ENCODE measurements at regions not wholly inside any gene's neighbourhood (a gene's known extent, or its start where the extent isn't known, plus 50 kb on each side); places are given as distances from the start of the nearest gene placed in this dataset.
"Not testable (repeated sequence)": the region's sequence is repeated elsewhere in the genome, so short reads cannot be mapped to it uniquely, and the experiment has no call there.

DNA sequence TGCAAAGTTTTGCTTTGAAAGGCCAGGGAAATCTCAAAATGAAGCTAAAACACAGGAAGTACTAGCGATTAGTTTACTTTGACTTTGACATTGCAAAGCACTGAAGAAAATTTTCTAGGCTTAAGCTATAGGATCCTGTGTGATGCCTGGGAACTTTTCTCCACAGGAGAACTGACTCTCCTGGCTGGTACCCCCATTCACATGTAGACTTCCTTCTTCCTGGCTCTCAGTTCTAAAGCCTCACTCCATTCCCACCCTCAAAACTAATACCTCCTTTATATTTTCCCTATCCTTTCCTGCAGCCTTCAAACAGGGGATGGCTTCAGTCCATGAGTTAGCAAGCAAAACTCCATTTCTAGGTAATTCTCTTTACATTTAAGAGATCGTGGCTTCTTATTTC, 189.5 kb downstream of the SLITRK1 start:
- H3K4me3 ChIP-seq (ENCODE audit: low read depth in 1 of 5, low read length in 5 of 5): no peak overlapping the region
- H3K27me3 ChIP-seq (ENCODE audit: control insufficient read depth in 5 of 5, insufficient read depth in 4 of 5, low read length in 5 of 5): no peaks in the 10 kb centered on the region
- no peak overlapping the region for H3K27ac ChIP-seq (ENCODE audit: low read depth, low read length)
- H3K4me1 ChIP-seq (ENCODE audit: control insufficient read depth in 5 of 5, insufficient read depth in 5 of 5, low read length in 5 of 5): no peaks in the 10 kb centered on the region
- H3K9ac ChIP-seq (ENCODE audit: low read length in 5 of 5): no peak overlapping the region
- no peaks in the 10 kb centered on the region for H3K9me3 ChIP-seq (ENCODE audit: control insufficient read depth in 5 of 5, low read length in 5 of 5)
- H3K36me3 ChIP-seq (ENCODE audit: control insufficient read depth in 5 of 5, insufficient read depth in 5 of 5, low read length in 5 of 5): no peaks in the 10 kb centered on the region

DNA sequence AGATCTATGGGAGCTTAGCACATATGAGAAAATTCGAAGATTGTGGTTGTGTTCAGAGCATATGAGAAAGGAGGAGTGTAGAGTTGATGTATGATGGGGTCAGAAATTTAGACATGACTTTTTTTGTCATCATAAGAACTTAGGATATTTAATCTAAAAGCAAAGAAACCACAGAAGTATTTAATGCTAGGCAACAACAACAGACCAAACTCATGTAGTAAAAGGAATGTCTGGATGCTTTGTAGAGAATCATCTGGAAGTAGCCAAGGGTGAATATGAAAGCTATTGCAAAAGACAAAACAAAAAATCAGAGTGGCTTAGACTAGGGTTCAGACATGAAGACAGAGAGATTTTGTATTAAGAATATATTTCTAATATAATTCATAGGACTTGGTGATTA, 190.3 kb downstream of the SLITRK1 start:
- no peak overlapping the region for H3K27ac ChIP-seq (ENCODE audit: low read depth, low read length)
- no peak overlapping the region for H3K9ac ChIP-seq (ENCODE audit: low read length in 5 of 5)
- H3K36me3 ChIP-seq (ENCODE audit: control insufficient read depth in 5 of 5, insufficient read depth in 5 of 5, low read length in 5 of 5): no peaks in the 10 kb centered on the region
- H3K9me3 ChIP-seq (ENCODE audit: control insufficient read depth in 5 of 5, low read length in 5 of 5): no peaks in the 10 kb centered on the region
- H3K27me3 ChIP-seq (ENCODE audit: control insufficient read depth in 5 of 5, insufficient read depth in 4 of 5, low read length in 5 of 5): no peaks in the 10 kb centered on the region
- no peaks in the 10 kb centered on the region for H3K4me1 ChIP-seq (ENCODE audit: control insufficient read depth in 5 of 5, insufficient read depth in 5 of 5, low read length in 5 of 5)
- no peak overlapping the region for H3K4me3 ChIP-seq (ENCODE audit: low read depth in 1 of 5, low read length in 5 of 5)

- Histone ChIP-seq H3K9ac (ENCODE audit: low read length in 5 of 5) (no peak overlapping the region), H3K27ac (ENCODE audit: low read depth, low read length) (no peak overlapping the region), H3K9me3 (ENCODE audit: control insufficient read depth in 5 of 5, low read length in 5 of 5) (no peaks in the 10 kb centered on the region), H3K36me3 (ENCODE audit: control insufficient read depth in 5 of 5, insufficient read depth in 5 of 5, low read length in 5 of 5) (no peaks in the 10 kb centered on the region), H3K27me3 (ENCODE audit: control insufficient read depth in 5 of 5, insufficient read depth in 4 of 5, low read length in 5 of 5) (no peaks in the 10 kb centered on the region), H3K4me1 (ENCODE audit: control insufficient read depth in 5 of 5, insufficient read depth in 5 of 5, low read length in 5 of 5) (no peaks in the 10 kb centered on the region), H3K4me3 (ENCODE audit: low read depth in 1 of 5, low read length in 5 of 5) (no peak overlapping the region)
Observed at GRCh38 chr13:83681547-83681946, 200.7 kb downstream of the SLITRK1 start.

DNA sequence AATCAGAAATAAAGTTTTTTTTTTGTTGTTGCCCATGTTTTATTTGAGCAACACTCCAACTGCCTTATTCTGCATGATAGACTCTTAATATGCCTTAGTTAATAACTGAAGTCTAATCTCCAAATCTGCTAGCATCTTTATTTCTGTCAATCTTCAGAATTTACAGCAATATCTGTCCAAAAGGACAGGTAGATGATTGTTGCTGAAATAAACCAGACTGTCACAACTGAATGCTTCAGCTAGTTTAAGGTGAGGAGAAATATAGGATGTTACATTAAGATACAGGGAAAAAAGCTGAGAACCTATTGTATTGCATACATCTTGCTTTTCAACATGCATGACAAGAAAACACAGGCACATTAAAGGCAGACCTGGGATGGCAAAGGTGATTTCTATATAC, 204.3 kb downstream of the SLITRK1 start:
- Histone ChIP-seq H3K27me3 (ENCODE audit: control insufficient read depth in 5 of 5, insufficient read depth in 4 of 5, low read length in 5 of 5) (no peaks in the 10 kb centered on the region), H3K4me1 (ENCODE audit: control insufficient read depth in 5 of 5, insufficient read depth in 5 of 5, low read length in 5 of 5) (no peaks in the 10 kb centered on the region), H3K9me3 (ENCODE audit: control insufficient read depth in 5 of 5, low read length in 5 of 5) (peaks cover 0 to 2% (median 0%) of the 10 kb centered on the region in 5 donors), H3K4me3 (ENCODE audit: low read depth in 1 of 5, low read length in 5 of 5) (no peak overlapping the region), H3K36me3 (ENCODE audit: control insufficient read depth in 5 of 5, insufficient read depth in 5 of 5, low read length in 5 of 5) (no peaks in the 10 kb centered on the region), H3K9ac (ENCODE audit: low read length in 5 of 5) (no peak overlapping the region), H3K27ac (ENCODE audit: low read depth, low read length) (no peak overlapping the region)

GRCh38 chr13:83672612-83673011, 209.7 kb downstream of the SLITRK1 start:
- no peak overlapping the region for H3K27ac ChIP-seq (ENCODE audit: low read depth, low read length)
- H3K4me3 ChIP-seq (ENCODE audit: low read depth in 1 of 5, low read length in 5 of 5): no peak overlapping the region
- no peaks in the 10 kb centered on the region for H3K36me3 ChIP-seq (ENCODE audit: control insufficient read depth in 5 of 5, insufficient read depth in 5 of 5, low read length in 5 of 5)
- H3K27me3 ChIP-seq (ENCODE audit: control insufficient read depth in 5 of 5, insufficient read depth in 4 of 5, low read length in 5 of 5): no peaks in the 10 kb centered on the region
- H3K9ac ChIP-seq (ENCODE audit: low read length in 5 of 5): no peak overlapping the region
- H3K4me1 ChIP-seq (ENCODE audit: control insufficient read depth in 5 of 5, insufficient read depth in 5 of 5, low read length in 5 of 5): no peaks in the 10 kb centered on the region
- H3K9me3 ChIP-seq (ENCODE audit: control insufficient read depth in 5 of 5, low read length in 5 of 5): peaks cover 0 to 4% (median 0%) of the 10 kb centered on the region in 5 donors

GRCh38 chr13:83667606-83668005, 214.7 kb downstream of the SLITRK1 start:
- no peak overlapping the region for H3K9ac ChIP-seq (ENCODE audit: low read length in 5 of 5)
- H3K36me3 ChIP-seq (ENCODE audit: control insufficient read depth in 5 of 5, insufficient read depth in 5 of 5, low read length in 5 of 5): no peaks in the 10 kb centered on the region
- no peaks in the 10 kb centered on the region for H3K27me3 ChIP-seq (ENCODE audit: control insufficient read depth in 5 of 5, insufficient read depth in 4 of 5, low read length in 5 of 5)
- peaks cover 0 to 3% (median 0%) of the 10 kb centered on the region in 5 donors for H3K9me3 ChIP-seq (ENCODE audit: control insufficient read depth in 5 of 5, low read length in 5 of 5)
- H3K4me3 ChIP-seq (ENCODE audit: low read depth in 1 of 5, low read length in 5 of 5): no peak overlapping the region
- no peaks in the 10 kb centered on the region for H3K4me1 ChIP-seq (ENCODE audit: control insufficient read depth in 5 of 5, insufficient read depth in 5 of 5, low read length in 5 of 5)
- no peak overlapping the region for H3K27ac ChIP-seq (ENCODE audit: low read depth, low read length)

DNA sequence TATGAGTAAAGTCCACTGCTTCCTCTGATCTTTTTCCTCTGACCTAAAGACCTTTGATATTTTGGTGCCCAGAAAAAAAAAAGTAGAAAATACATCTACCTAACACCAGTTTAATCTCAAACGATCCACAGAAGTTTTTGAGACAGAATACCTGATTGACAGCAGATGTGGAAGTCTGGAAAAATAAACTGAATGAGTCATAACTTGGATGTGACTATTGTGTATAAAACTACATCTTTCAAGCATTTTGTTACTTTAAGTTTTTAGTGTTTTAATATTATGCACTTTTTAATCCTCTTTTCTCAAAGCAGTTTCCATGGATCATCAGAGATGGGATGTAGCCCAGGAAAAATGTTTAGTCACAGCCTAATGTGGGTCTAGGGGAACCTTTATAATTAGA, 216.1 kb downstream of the SLITRK1 start:
- Histone ChIP-seq H3K36me3 (ENCODE audit: control insufficient read depth in 5 of 5, insufficient read depth in 5 of 5, low read length in 5 of 5) (no peaks in the 10 kb centered on the region), H3K4me3 (ENCODE audit: low read depth in 1 of 5, low read length in 5 of 5) (no peak overlapping the region), H3K27me3 (ENCODE audit: control insufficient read depth in 5 of 5, insufficient read depth in 4 of 5, low read length in 5 of 5) (no peaks in the 10 kb centered on the region), H3K27ac (ENCODE audit: low read depth, low read length) (no peak overlapping the region), H3K9ac (ENCODE audit: low read length in 5 of 5) (no peak overlapping the region), H3K4me1 (ENCODE audit: control insufficient read depth in 5 of 5, insufficient read depth in 5 of 5, low read length in 5 of 5) (no peaks in the 10 kb centered on the region), H3K9me3 (ENCODE audit: control insufficient read depth in 5 of 5, low read length in 5 of 5) (peaks cover 0 to 3% (median 0%) of the 10 kb centered on the region in 5 donors)

DNA sequence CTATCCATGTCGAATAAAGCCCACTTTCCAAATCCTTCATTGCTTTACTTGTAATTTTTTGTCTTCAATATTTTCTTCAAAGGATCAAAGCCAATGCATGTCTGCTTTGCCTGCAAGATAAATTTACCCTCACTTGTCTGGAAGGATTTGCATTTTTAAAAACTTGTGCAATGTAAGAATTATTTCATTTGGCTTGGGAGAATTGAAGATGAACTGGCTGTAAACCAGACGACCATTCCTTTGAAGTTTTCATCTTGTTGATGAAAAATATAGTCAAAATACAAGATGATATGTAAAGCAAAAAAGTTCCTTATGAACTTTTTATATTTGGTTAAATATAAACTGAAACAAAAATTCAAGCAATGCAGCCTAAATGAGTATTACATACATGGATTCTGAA, 225.0 kb downstream of the SLITRK1 start:
- no peak overlapping the region for H3K27ac ChIP-seq (ENCODE audit: low read depth, low read length)
- no peak overlapping the region for H3K4me3 ChIP-seq (ENCODE audit: low read depth in 1 of 5, low read length in 5 of 5)
- peaks cover 0 to 4% (median 0%) of the 10 kb centered on the region in 5 donors for H3K9me3 ChIP-seq (ENCODE audit: control insufficient read depth in 5 of 5, low read length in 5 of 5)
- H3K4me1 ChIP-seq (ENCODE audit: control insufficient read depth in 5 of 5, insufficient read depth in 5 of 5, low read length in 5 of 5): peaks cover 0 to 4% (median 0%) of the 10 kb centered on the region in 5 donors
- H3K9ac ChIP-seq (ENCODE audit: low read length in 5 of 5): no peak overlapping the region
- H3K27me3 ChIP-seq (ENCODE audit: control insufficient read depth in 5 of 5, insufficient read depth in 4 of 5, low read length in 5 of 5): no peaks in the 10 kb centered on the region
- no peaks in the 10 kb centered on the region for H3K36me3 ChIP-seq (ENCODE audit: control insufficient read depth in 5 of 5, insufficient read depth in 5 of 5, low read length in 5 of 5)

DNA sequence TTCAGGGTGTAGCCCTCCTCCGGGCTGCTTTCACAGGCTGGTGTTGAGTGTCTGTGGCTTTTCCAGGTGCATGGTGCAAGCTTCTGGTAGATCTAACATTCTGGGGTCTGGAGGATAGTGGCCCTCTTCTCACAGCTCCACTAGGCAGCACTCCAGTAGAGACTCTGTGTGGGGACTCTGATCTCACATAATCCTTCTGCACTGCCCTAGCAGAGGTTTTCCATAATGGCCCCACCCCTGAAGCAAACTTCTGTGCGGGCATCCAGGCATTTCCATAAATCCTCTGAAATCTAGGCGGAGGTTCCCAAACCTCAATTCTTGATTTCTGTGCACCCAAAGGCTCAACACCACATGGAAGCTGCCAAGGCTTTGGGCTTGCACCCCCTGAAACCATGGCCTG, 239.7 kb downstream of the SLITRK1 start:
- not testable (repeated sequence) for H3K27ac ChIP-seq (ENCODE audit: low read depth, low read length); H3K4me1 ChIP-seq (ENCODE audit: control insufficient read depth in 5 of 5, insufficient read depth in 5 of 5, low read length in 5 of 5); H3K9ac ChIP-seq (ENCODE audit: low read length in 5 of 5); H3K27me3 ChIP-seq (ENCODE audit: control insufficient read depth in 5 of 5, insufficient read depth in 4 of 5, low read length in 5 of 5); H3K4me3 ChIP-seq (ENCODE audit: low read depth in 1 of 5, low read length in 5 of 5); H3K36me3 ChIP-seq (ENCODE audit: control insufficient read depth in 5 of 5, insufficient read depth in 5 of 5, low read length in 5 of 5)
- peaks cover 0 to 10% (median 7%) of the 10 kb centered on the region in 5 donors for H3K9me3 ChIP-seq (ENCODE audit: control insufficient read depth in 5 of 5, low read length in 5 of 5)

GRCh38 chr13:83634601-83635000, 247.7 kb downstream of the SLITRK1 start:
- no peaks in the 10 kb centered on the region for H3K27me3 ChIP-seq (ENCODE audit: control insufficient read depth in 5 of 5, insufficient read depth in 4 of 5, low read length in 5 of 5)
- H3K9me3 ChIP-seq (ENCODE audit: control insufficient read depth in 5 of 5, low read length in 5 of 5): no peaks in the 10 kb centered on the region
- no peaks in the 10 kb centered on the region for H3K36me3 ChIP-seq (ENCODE audit: control insufficient read depth in 5 of 5, insufficient read depth in 5 of 5, low read length in 5 of 5)
- no peaks in the 10 kb centered on the region for H3K4me1 ChIP-seq (ENCODE audit: control insufficient read depth in 5 of 5, insufficient read depth in 5 of 5, low read length in 5 of 5)
- no peak overlapping the region for H3K9ac ChIP-seq (ENCODE audit: low read length in 5 of 5)
- H3K4me3 ChIP-seq (ENCODE audit: low read depth in 1 of 5, low read length in 5 of 5): no peak overlapping the region
- no peak overlapping the region for H3K27ac ChIP-seq (ENCODE audit: low read depth, low read length)

GRCh38 chr13:83633746-83634145, 248.5 kb downstream of the SLITRK1 start:
- H3K4me3 ChIP-seq (ENCODE audit: low read depth in 1 of 5, low read length in 5 of 5): no peak overlapping the region
- no peaks in the 10 kb centered on the region for H3K9me3 ChIP-seq (ENCODE audit: control insufficient read depth in 5 of 5, low read length in 5 of 5)
- no peak overlapping the region for H3K9ac ChIP-seq (ENCODE audit: low read length in 5 of 5)
- H3K27me3 ChIP-seq (ENCODE audit: control insufficient read depth in 5 of 5, insufficient read depth in 4 of 5, low read length in 5 of 5): no peaks in the 10 kb centered on the region
- no peaks in the 10 kb centered on the region for H3K4me1 ChIP-seq (ENCODE audit: control insufficient read depth in 5 of 5, insufficient read depth in 5 of 5, low read length in 5 of 5)
- no peak overlapping the region for H3K27ac ChIP-seq (ENCODE audit: low read depth, low read length)
- no peaks in the 10 kb centered on the region for H3K36me3 ChIP-seq (ENCODE audit: control insufficient read depth in 5 of 5, insufficient read depth in 5 of 5, low read length in 5 of 5)
